HepG2 (cell line): ENCODE measurements at regions not wholly inside any gene's neighbourhood (a gene's known extent, or its start where the extent isn't known, plus 50 kb on each side); places are given as distances from the start of the nearest gene placed in this dataset.
A peak's percentile ranks its signal among the peaks of the same experiment; 100 is the strongest.

Experiments used
- ESRRA ChIP-seq: sonication (generic); formaldehyde crosslinking; IDR thresholded peaks from 2 replicates; pipeline ENCODE4 v1.5.1; 2020; ENCODE audit warnings: mild to moderate bottlenecking, low read depth, missing genetic modification reagents
- ETV5 ChIP-seq: IDR thresholded peaks from 2 replicates; pipeline ENCODE4 v1.6.1; 2018; ENCODE audit warnings: missing biosample characterization, missing genetic modification reagents, inconsistent platforms, borderline replicate concordance
- FOXJ3 ChIP-seq: sonication (generic); formaldehyde crosslinking; IDR thresholded peaks from 2 replicates; pipeline ENCODE4 v1.4.0; 2020; ENCODE audit warnings: missing genetic modification reagents, mild to moderate bottlenecking, borderline replicate concordance
- HNF4A ChIP-seq: sonication (generic); formaldehyde crosslinking; IDR thresholded peaks from 2 replicates; pipeline ENCODE4 v1.4.0; 2020; ENCODE audit warnings: missing genetic modification reagents
- HOXA3 ChIP-seq: sonication (generic); formaldehyde crosslinking; IDR thresholded peaks from 2 replicates; pipeline ENCODE4 v1.5.0; 2020; ENCODE audit warnings: missing genetic modification reagents
- MYC ChIP-seq: sonication (generic); formaldehyde crosslinking; IDR thresholded peaks from 2 replicates; pipeline ENCODE4 v1.9.0; 2021; ENCODE audit warnings: missing genetic modification reagents, borderline replicate concordance
- RCOR2 ChIP-seq: IDR thresholded peaks from 2 replicates; pipeline ENCODE4 v1.6.1; 2016; ENCODE audit warnings: missing biosample characterization, missing genetic modification reagents
- RFXAP ChIP-seq: sonication (generic); formaldehyde crosslinking; IDR thresholded peaks from 2 replicates; pipeline ENCODE4 v1.4.0; 2020; ENCODE audit warnings: missing genetic modification reagents, borderline replicate concordance
- SKI ChIP-seq: fragments of 450-650 bp; IDR thresholded peaks from one replicate; pipeline ENCODE4 v1.6.1; 2018; ENCODE audit warnings: mild to moderate bottlenecking; ENCODE audit not compliant: partially characterized antibody
- THAP11 ChIP-seq: IDR thresholded peaks from 2 replicates; pipeline ENCODE4 v1.6.1; 2016; ENCODE audit warnings: missing biosample characterization, missing genetic modification reagents
- ZBTB38 ChIP-seq: sonication (generic); formaldehyde crosslinking; IDR thresholded peaks from 2 replicates; pipeline ENCODE4 v1.5.1; 2020; ENCODE audit warnings: mild to moderate bottlenecking, missing genetic modification reagents
- ZFX ChIP-seq: sonication (generic); formaldehyde crosslinking; IDR thresholded peaks from 2 replicates; pipeline ENCODE4 v1.4.0; 2020; ENCODE audit warnings: mild to moderate bottlenecking, low read depth, missing genetic modification reagents, moderate library complexity
- ZNF747 ChIP-seq: sonication (generic); formaldehyde crosslinking; IDR thresholded peaks from 2 replicates; pipeline ENCODE4 v1.8.1; 2023; ENCODE audit warnings: missing genetic modification reagents, mild to moderate bottlenecking, borderline replicate concordance
- TF ChIP-seq, protein P1 (sequence below): sonication (generic); formaldehyde crosslinking; IDR thresholded peaks from 2 replicates; pipeline ENCODE4 v1.5.0; 2020; ENCODE audit warnings: mild to moderate bottlenecking, missing genetic modification reagents, borderline replicate concordance
- TF ChIP-seq, protein P2 (sequence below): sonication (generic); formaldehyde crosslinking; IDR thresholded peaks from 2 replicates; pipeline ENCODE4 v1.4.0; 2020; ENCODE audit warnings: mild to moderate bottlenecking, missing genetic modification reagents
- TF ChIP-seq, protein P3 (sequence below): IDR thresholded peaks from 2 replicates; pipeline ENCODE4 v1.6.1; 2016; ENCODE audit warnings: missing biosample characterization, missing genetic modification reagents, low read depth
- TF ChIP-seq, protein P4 (sequence below): sonication (generic); formaldehyde crosslinking; IDR thresholded peaks from 2 replicates; pipeline ENCODE4 v1.5.0; 2020; ENCODE audit warnings: missing genetic modification reagents
- TF ChIP-seq, protein P5 (sequence below): sonication (generic); formaldehyde crosslinking; IDR thresholded peaks from 2 replicates; pipeline ENCODE4 v1.5.1; 2020; ENCODE audit warnings: mild to moderate bottlenecking, missing genetic modification reagents, moderate library complexity

DNA sequence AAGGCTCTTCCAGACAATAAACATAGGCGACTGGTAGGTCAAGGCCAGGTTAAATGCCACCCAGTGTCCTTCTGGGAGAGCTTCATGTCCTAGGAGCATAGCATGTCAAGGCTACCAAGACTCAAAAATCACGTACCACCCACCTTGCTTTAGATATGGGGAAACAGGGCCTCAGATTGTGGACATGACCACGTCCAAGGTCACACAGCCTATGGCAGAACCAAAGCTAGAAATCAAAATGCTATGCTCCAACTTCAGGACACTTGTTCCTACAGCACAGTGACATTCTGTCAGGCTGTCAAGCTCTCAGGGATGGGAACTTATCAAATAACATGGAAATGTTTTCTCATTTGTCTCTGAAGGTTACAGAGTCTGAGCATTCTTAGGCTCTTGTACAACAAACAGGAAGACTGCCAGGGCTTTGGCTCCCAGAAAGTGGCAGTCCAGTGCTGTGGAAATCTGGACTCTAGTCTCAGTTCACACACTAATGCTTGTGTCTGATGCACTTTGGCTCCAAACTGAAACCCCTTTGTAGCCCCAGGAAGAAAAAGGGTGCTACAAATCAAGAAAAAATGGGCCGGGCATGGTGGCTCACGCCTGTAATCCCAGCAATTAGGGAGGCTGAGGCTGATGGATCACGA, 170.4 kb upstream of the LPP start (continued):
- TF ChIP-seq MYC, result 0 out of 2 replicates have a peak, but pooled peaks have one; percentile 29
- peak; percentile 72 for TF ChIP-seq SKI
- peak; percentile 61 for TF ChIP-seq RFXAP
- TF ChIP-seq HNF4A, result peak; percentile 94
- TF ChIP-seq ZFX, result peak; percentile 43; the same call in 1 of the 2 replicates
- TF ChIP-seq, protein P1, sequence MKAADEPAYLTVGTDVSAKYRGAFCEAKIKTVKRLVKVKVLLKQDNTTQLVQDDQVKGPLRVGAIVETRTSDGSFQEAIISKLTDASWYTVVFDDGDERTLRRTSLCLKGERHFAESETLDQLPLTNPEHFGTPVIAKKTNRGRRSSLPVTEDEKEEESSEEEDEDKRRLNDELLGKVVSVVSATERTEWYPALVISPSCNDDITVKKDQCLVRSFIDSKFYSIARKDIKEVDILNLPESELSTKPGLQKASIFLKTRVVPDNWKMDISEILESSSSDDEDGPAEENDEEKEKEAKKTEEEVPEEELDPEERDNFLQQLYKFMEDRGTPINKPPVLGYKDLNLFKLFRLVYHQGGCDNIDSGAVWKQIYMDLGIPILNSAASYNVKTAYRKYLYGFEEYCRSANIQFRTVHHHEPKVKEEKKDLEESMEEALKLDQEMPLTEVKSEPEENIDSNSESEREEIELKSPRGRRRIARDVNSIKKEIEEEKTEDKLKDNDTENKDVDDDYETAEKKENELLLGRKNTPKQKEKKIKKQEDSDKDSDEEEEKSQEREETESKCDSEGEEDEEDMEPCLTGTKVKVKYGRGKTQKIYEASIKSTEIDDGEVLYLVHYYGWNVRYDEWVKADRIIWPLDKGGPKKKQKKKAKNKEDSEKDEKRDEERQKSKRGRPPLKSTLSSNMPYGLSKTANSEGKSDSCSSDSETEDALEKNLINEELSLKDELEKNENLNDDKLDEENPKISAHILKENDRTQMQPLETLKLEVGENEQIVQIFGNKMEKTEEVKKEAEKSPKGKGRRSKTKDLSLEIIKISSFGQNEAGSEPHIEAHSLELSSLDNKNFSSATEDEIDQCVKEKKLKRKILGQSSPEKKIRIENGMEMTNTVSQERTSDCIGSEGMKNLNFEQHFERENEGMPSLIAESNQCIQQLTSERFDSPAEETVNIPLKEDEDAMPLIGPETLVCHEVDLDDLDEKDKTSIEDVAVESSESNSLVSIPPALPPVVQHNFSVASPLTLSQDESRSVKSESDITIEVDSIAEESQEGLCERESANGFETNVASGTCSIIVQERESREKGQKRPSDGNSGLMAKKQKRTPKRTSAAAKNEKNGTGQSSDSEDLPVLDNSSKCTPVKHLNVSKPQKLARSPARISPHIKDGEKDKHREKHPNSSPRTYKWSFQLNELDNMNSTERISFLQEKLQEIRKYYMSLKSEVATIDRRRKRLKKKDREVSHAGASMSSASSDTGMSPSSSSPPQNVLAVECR, result 0 out of 2 replicates have a peak, but pooled peaks have one; percentile 41
- TF ChIP-seq HOXA3 (CRISPR knock-in tag), result peak; percentile 65; the same call in 1 of the 2 replicates
- TF ChIP-seq THAP11 (CRISPR knock-in tag), result peak; percentile 27; the same call in 1 of the 2 replicates
- peak; percentile 51; the same call in 1 of the 2 replicates for TF ChIP-seq ETV5 (CRISPR knock-in tag)
- TF ChIP-seq, protein P2, sequence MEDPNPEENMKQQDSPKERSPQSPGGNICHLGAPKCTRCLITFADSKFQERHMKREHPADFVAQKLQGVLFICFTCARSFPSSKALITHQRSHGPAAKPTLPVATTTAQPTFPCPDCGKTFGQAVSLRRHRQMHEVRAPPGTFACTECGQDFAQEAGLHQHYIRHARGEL (CRISPR knock-in tag), result 0 out of 2 replicates have a peak, but pooled peaks have one; percentile 62
- peak; percentile 25; the same call in 1 of the 2 replicates for TF ChIP-seq ZNF747 (CRISPR knock-in tag)
- peak; percentile 90 for TF ChIP-seq RCOR2 (CRISPR knock-in tag)
- TF ChIP-seq, protein P3, sequence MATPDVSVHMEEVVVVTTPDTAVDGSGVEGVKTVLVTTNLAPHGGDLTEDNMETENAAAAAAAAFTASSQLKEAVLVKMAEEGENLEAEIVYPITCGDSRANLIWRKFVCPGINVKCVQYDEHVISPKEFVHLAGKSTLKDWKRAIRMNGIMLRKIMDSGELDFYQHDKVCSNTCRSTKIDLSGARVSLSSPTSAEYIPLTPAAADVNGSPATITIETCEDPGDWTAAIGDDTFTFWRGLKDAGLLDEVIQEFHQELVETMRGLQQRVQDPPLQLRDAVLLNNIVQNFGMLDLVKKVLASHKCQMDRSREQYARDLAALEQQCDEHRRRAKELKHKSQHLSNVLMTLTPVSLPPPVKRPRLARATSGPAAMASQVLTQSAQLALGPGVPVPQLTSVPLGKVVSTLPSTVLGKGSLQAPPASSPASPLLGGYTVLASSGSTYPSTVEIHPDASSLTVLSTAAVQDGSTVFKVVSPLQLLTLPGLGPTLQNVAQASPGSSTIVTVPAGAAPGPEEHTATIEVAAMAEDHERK (CRISPR knock-in tag), result no peak
- TF ChIP-seq, protein P4, sequence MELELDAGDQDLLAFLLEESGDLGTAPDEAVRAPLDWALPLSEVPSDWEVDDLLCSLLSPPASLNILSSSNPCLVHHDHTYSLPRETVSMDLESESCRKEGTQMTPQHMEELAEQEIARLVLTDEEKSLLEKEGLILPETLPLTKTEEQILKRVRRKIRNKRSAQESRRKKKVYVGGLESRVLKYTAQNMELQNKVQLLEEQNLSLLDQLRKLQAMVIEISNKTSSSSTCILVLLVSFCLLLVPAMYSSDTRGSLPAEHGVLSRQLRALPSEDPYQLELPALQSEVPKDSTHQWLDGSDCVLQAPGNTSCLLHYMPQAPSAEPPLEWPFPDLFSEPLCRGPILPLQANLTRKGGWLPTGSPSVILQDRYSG (CRISPR knock-in tag), result no peak
- TF ChIP-seq ESRRA (CRISPR knock-in tag), result peak; percentile 83
- TF ChIP-seq, protein P5, sequence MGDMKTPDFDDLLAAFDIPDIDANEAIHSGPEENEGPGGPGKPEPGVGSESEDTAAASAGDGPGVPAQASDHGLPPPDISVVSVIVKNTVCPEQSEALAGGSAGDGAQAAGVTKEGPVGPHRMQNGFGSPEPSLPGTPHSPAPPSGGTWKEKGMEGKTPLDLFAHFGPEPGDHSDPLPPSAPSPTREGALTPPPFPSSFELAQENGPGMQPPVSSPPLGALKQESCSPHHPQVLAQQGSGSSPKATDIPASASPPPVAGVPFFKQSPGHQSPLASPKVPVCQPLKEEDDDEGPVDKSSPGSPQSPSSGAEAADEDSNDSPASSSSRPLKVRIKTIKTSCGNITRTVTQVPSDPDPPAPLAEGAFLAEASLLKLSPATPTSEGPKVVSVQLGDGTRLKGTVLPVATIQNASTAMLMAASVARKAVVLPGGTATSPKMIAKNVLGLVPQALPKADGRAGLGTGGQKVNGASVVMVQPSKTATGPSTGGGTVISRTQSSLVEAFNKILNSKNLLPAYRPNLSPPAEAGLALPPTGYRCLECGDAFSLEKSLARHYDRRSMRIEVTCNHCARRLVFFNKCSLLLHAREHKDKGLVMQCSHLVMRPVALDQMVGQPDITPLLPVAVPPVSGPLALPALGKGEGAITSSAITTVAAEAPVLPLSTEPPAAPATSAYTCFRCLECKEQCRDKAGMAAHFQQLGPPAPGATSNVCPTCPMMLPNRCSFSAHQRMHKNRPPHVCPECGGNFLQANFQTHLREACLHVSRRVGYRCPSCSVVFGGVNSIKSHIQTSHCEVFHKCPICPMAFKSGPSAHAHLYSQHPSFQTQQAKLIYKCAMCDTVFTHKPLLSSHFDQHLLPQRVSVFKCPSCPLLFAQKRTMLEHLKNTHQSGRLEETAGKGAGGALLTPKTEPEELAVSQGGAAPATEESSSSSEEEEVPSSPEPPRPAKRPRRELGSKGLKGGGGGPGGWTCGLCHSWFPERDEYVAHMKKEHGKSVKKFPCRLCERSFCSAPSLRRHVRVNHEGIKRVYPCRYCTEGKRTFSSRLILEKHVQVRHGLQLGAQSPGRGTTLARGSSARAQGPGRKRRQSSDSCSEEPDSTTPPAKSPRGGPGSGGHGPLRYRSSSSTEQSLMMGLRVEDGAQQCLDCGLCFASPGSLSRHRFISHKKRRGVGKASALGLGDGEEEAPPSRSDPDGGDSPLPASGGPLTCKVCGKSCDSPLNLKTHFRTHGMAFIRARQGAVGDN (CRISPR knock-in tag), result no peak
- TF ChIP-seq ZBTB38 (CRISPR knock-in tag), result 0 out of 2 replicates have a peak, but pooled peaks have one; percentile 13
- peak; percentile 79; the same call in 1 of the 2 replicates for TF ChIP-seq FOXJ3 (CRISPR knock-in tag)
